Uterus (tissue), 2 donors: ENCODE measurements at regions not wholly inside any gene's neighbourhood (a gene's known extent, or its start where the extent isn't known, plus 50 kb on each side); places are given as distances from the start of the nearest gene placed in this dataset.

Experiments used
- POLR2A ChIP-seq, 2 donors: fragments of 450-650 bp; IDR thresholded peaks; one replicate each; pipeline ENCODE4 v1.6.1; 2016; ENCODE audit warnings: antibody characterized with exemption in 2 of 2, mild to moderate bottlenecking in 1 of 2, moderate library complexity in 1 of 2
- TF ChIP-seq, protein P1 (sequence below), 4 experiments: fragments of 200-600 bp in 2 of 4; fragments of 450-650 bp in 2 of 4; sonication (generic) in 2 of 4; IDR thresholded peaks; one replicate each; pipeline ENCODE4 v1.5.1; 2016 to 2019; ENCODE audit warnings: antibody characterized with exemption in 4 of 4, mild to moderate bottlenecking in 2 of 4, moderate library complexity in 1 of 4

DNA sequence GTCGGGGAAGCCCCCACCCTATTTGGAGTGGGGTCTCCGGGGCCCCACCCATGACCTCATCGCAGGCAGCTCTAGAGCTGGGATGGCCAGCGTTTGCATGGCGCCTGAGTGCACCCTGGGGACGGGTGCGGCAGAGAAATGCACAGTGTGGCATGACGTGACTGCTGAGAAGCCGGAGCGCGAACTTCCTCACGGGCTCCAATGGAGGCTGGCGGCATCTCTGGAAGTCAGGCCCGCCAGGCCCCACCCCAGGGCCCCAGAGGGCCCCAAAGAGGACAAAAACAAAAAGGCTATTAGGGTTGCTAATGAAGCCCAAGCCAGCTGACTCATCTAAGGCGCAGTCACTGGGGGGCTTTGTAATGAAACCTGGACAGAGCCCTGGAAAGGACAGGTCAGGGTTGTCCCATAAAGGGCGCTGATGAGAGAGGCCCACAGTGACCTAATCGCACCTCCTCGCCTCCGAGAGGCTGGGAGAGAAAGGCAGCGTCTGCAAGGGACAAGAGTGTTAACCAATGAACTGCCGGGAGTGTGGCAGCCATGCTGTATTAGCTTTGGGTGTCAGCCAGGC, 86.0 kb upstream of the C1QTNF7 start:
- TF ChIP-seq, protein P1, sequence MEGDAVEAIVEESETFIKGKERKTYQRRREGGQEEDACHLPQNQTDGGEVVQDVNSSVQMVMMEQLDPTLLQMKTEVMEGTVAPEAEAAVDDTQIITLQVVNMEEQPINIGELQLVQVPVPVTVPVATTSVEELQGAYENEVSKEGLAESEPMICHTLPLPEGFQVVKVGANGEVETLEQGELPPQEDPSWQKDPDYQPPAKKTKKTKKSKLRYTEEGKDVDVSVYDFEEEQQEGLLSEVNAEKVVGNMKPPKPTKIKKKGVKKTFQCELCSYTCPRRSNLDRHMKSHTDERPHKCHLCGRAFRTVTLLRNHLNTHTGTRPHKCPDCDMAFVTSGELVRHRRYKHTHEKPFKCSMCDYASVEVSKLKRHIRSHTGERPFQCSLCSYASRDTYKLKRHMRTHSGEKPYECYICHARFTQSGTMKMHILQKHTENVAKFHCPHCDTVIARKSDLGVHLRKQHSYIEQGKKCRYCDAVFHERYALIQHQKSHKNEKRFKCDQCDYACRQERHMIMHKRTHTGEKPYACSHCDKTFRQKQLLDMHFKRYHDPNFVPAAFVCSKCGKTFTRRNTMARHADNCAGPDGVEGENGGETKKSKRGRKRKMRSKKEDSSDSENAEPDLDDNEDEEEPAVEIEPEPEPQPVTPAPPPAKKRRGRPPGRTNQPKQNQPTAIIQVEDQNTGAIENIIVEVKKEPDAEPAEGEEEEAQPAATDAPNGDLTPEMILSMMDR (IDR thresholded peaks at IDR 0.05), result no peak
- TF ChIP-seq POLR2A (IDR thresholded peaks at IDR 0.05), result no peak
